Cardiac septum (tissue), 1 donor: ENCODE measurements at regions not wholly inside any gene's neighbourhood (a gene's known extent, or its start where the extent isn't known, plus 50 kb on each side); places are given as distances from the start of the nearest gene placed in this dataset.
"Not testable (repeated sequence)": the region's sequence is repeated elsewhere in the genome, so short reads cannot be mapped to it uniquely, and the experiment has no call there.

Experiments
- DNase-seq: peaks from one replicate; pipeline ENCODE4 v3.0.0-alpha.2; 2020; ENCODE audit warnings: low spot score
- intact Hi-C: fragments of 100-400 bp; cut with DNase I; formaldehyde crosslinking; loops from one replicate; pipeline ENCODE4 v1.14.0; 2022
- donor health status: DM: no; HTN: no; CAD: no.

GRCh38 chr6:71048320-71049164 lies 91.7 kb upstream of the B3GAT2 start:
- DNase-seq, result no peak
- intact Hi-C loops, result no loop called here

GRCh38 chr6:71049198-71049770 lies 92.4 kb upstream of the B3GAT2 start:
- DNase-seq, result no peak
- intact Hi-C loops, result no loop called here

GRCh38 chr6:71053475-71053874 lies 96.6 kb upstream of the B3GAT2 start:
- intact Hi-C loops, result no loop called here
- no peak for DNase-seq

GRCh38 chr6:71056656-71057055 lies 99.8 kb upstream of the B3GAT2 start:
- DNase-seq, result no peak
- intact Hi-C loops, result no loop called here

GRCh38 chr6:71066153-71066552 lies 109.3 kb upstream of the B3GAT2 start:
- intact Hi-C loops, result no loop called here
- no peak for DNase-seq

GRCh38 chr6:71067816-71068215 lies 111.0 kb upstream of the B3GAT2 start:
- intact Hi-C loops, result no loop called here
- no peak for DNase-seq

GRCh38 chr6:71072508-71072907 lies 115.6 kb upstream of the B3GAT2 start:
- intact Hi-C loops, result no loop called here
- no peak for DNase-seq

- intact Hi-C loops, result no loop called here
- no peak for DNase-seq
Measured at GRCh38 chr6:71077655-71078054, 120.8 kb upstream of the B3GAT2 start.

- DNase-seq, result no peak
- intact Hi-C loops, result no loop called here
Measured at GRCh38 chr6:71079677-71080076, 122.8 kb upstream of the B3GAT2 start.

GRCh38 chr6:71080133-71080532 lies 123.3 kb upstream of the B3GAT2 start:
- no peak for DNase-seq
- intact Hi-C loops, result no loop called here

GRCh38 chr6:71080826-71081225 lies 124.0 kb upstream of the B3GAT2 start:
- intact Hi-C loops, result no loop called here

GRCh38 chr6:71082033-71082650 lies 125.3 kb upstream of the B3GAT2 start:
- DNase-seq, result no peak
- intact Hi-C loops, result no loop called here

More at GRCh38 chr6:71080826-71081225, 124.0 kb upstream of the B3GAT2 start:
- DNase-seq, result no peak

- DNase-seq, result no peak
- intact Hi-C loops, result no loop called here
Measured at GRCh38 chr6:71083308-71083820, 126.5 kb upstream of the B3GAT2 start.

GRCh38 chr6:71088166-71088565 lies 131.3 kb upstream of the B3GAT2 start:
- intact Hi-C loops, result no loop called here
- DNase-seq, result no peak

GRCh38 chr6:71090217-71090616 lies 133.4 kb upstream of the B3GAT2 start:
- intact Hi-C loops, result no loop called here
- DNase-seq, result no peak

GRCh38 chr6:71091167-71091566 lies 134.3 kb upstream of the B3GAT2 start:
- no peak for DNase-seq
- intact Hi-C loops, result no loop called here

GRCh38 chr6:71091956-71092355 lies 135.1 kb upstream of the B3GAT2 start:
- intact Hi-C loops, result no loop called here
- DNase-seq, result no peak

- DNase-seq, intact Hi-C loops: not testable (repeated sequence)
Measured at GRCh38 chr6:71097264-71097663, 140.4 kb upstream of the B3GAT2 start.

- DNase-seq, result no peak
Measured at GRCh38 chr6:71099649-71100048, 142.8 kb upstream of the B3GAT2 start.

GRCh38 chr6:71103130-71103529 lies 146.3 kb upstream of the B3GAT2 start:
- intact Hi-C loops, result no loop called here
- no peak for DNase-seq

More at GRCh38 chr6:71099649-71100048, 142.8 kb upstream of the B3GAT2 start:
- intact Hi-C loops, result no loop called here

- no peak for DNase-seq
- intact Hi-C loops, result no loop called here
Measured at GRCh38 chr6:71103641-71104040, 146.8 kb upstream of the B3GAT2 start.
